HG03469 (cell line): ENCODE measurements at regions not wholly inside any gene's neighbourhood (a gene's known extent, or its start where the extent isn't known, plus 50 kb on each side); places are given as distances from the start of the nearest gene placed in this dataset.
"Not testable (repeated sequence)": the region's sequence is repeated elsewhere in the genome, so short reads cannot be mapped to it uniquely, and the experiment has no call there.

ENCODE experiments used
- ATAC-seq: cut with Tn5 transposase; IDR thresholded peaks from one replicate; pipeline ENCODE4 v1.9.1; 2021; ENCODE audit warnings: mild to moderate bottlenecking, moderate library complexity, moderate number of reproducible peaks; ENCODE audit not compliant: unreplicated experiment

- no peak for ATAC-seq
Observed at GRCh38 chr9:25302601-25303000, 375.6 kb downstream of the TUSC1 start.

DNA sequence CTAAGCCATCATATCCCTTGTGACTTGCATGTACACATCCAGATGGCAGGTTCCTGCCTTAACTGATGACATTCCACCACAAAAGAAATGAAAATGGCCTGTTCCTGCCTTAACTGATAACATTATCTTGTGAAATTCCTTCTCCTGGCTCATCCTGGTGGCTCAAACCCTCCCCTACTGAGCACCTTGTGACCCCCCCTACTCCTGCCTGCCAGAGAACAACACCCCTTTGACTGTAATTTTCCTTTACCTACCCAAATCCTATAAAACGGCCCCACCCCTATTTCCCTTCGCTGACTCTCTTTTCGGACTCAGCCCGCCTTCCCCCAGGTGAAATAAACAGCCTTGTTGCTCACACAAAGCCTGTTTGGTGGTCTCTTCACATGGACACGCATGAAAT is 390.0 kb downstream of the TUSC1 start:
- not testable (repeated sequence) for ATAC-seq

GRCh38 chr9:25284365-25284764 is 393.9 kb downstream of the TUSC1 start:
- ATAC-seq, result no peak

- no peak for ATAC-seq
Observed at GRCh38 chr9:25282946-25283345, 395.3 kb downstream of the TUSC1 start.

- ATAC-seq, result no peak
Observed at GRCh38 chr9:25261445-25261844, 416.8 kb downstream of the TUSC1 start.

GRCh38 chr9:25260046-25260445 is 418.2 kb downstream of the TUSC1 start:
- no peak for ATAC-seq

DNA sequence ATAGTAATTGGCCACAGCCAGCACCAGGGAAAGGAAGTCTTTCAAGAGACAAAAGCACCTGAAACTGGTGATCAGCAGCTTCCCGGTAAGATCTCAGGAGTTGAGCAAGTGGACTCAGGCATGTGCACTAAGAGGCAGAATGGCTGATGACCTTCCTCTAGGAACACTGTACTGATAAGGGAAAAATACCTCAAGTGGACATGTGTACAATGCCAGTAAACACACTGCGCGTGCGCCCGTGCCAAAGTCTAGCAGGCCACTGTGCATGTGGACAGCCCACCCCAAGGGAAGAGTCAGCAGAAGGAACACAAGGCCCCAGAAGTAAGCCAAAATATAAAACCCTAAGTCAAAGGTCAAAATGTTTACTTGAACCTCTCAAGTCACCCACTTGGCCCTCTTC is 423.0 kb downstream of the TUSC1 start:
- no peak for ATAC-seq

GRCh38 chr9:25254051-25254450 is 424.2 kb downstream of the TUSC1 start:
- ATAC-seq, result no peak

DNA sequence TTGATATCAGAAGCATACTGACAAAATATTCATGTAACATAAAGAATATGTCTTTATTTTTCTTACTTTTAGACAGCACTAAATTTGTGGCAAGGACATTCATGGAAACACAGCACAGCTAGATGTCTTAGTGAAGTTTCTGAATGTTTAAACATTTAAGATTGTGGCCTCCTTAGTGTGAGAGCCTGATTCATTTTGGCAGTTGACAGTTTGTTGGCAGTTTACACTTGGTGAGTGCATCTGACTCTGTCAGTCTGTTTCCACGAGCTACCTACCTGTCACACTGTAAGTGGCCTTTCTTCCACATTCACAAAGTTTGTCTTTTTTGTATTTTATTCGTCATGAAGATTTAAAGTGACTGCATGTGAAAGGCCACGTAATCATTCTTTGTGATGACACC is 436.8 kb downstream of the TUSC1 start:
- no peak for ATAC-seq

DNA sequence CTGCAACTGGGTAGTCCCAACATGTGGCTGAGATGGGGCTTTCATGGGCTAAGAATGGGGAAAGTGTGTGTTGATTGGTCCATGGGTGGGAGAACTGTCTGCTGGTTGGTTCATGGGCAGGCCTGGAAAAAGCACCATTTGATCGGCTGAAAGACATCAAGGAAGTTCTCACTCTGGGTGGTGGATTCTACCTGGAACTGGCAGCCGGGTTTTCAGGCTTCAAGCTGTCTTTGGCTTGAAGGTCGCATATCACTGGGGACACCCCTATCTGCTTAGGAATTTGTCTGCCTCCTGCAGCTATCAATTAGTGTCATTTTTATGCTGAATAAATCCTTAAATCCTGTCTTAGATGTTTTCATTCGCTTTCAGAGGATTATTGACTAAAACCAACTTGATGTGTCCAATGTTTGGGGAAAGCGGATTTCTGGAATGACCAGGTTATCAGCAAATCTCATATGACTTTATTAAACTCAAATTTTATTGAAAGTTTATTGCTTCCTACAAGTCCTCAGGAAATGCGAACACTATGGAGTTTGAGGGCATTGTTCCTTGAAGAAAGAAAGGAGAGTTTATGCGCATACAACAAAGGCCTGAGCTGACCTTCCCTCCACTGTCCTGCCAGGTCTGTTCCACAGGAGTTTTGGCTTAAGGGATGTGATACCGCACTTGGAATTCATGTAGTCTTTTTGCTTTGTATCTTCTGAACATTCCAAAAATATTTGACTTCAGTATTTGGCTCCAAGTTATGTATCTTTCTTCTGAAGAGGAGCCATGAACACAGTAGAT is 451.1 kb downstream of the TUSC1 start:
- no peak for ATAC-seq

DNA sequence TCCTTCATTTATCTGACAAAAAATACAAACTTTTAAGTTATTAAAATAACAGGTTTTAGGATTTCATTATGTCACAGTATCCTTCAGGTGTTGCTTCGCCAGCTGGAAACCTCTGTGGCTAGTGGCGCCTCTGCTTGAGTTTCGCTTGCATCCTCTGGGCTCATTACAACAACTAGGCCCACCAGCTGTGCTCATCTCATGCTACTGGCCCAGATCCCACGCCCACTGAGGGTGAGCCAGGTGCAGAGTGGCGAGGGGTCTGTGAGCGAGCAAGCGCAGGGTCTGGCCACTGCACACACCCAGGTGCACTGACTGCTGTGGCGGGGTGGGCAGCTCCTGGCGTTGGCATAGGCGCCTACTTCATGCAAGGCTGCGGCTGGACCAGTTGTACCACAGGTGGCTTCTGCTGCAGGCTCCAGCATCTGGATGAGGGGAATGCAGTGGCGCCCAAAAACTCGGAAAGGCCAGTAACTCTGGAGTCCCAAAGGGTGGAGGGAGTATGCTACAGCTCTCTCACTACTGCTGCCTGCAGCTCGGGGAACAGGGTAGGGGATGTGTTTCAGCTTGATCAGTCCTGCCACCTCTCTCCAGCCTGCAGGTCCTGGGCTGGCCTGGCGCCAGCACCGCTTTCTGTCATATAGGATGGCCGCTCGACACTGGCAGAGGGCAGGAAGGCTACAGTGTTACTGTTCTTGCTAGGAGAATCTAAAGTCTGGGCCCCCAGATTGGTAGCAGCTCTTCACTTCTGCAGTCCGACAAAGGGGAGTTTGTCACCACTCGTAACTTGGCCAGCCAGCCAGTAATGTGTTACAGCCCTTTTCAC is 452.1 kb downstream of the TUSC1 start:
- ATAC-seq, result no peak

- no peak for ATAC-seq
Observed at GRCh38 chr9:25224996-25225395, 453.2 kb downstream of the TUSC1 start.

DNA sequence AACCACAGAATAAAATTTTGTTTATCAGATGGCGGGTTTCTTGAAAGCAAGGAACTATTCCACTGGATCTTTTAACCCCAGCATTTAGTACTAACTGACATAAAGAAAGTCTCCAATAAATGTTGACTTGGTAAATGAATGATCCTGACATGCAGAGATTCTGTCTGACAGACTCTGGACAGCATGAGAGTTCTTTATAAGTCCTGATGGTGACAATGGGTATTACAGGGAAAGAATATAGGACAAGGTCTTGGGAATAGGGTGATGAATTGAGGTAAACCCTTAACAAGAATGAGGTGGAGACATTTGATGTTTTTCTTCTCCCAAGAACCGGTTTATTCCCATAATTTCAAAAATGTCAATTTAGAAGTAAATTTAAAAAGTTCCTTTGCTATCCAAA is 453.9 kb downstream of the TUSC1 start:
- no peak for ATAC-seq

GRCh38 chr9:25212361-25212760 is 465.9 kb downstream of the TUSC1 start:
- ATAC-seq, result no peak

GRCh38 chr9:25207402-25208195 is 470.6 kb downstream of the TUSC1 start:
- no peak for ATAC-seq

DNA sequence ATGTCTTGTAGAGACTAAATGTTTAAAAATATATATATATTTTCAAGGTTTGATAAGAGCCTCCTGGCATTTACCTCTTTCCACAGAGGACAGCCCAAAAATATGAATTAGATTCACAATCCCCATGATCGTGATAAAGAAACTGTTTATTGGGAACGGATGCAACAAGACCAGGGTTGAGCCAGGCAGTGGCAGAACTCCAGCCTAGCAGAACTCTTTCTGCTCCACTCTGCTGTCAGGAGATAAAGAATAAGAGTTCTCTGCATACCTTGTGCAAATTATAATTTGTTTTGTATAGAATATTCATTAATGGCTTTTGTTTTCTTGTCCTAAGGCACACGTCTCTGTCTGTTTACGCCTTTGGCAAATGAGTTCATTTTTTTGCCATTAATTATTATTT is 472.2 kb downstream of the TUSC1 start:
- ATAC-seq, result no peak

DNA sequence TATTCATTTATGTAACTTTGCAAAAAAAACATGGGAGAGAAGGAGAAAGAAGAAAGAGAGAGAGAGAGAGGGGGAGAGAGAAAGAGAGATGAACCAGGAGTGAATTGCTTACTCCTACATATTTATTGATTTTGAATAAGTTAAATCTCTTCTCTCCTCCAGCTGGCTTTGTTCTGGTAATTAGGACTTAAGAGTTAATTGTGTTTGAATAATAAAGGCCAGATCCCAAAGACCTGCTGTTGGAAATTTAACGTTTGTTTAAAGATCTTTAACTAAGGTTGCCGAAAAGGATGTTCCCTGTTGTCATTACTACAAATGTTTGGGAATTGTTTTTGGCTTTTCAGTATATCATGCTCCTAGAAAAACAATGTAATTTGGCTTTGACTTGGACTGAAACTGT is 473.0 kb downstream of the TUSC1 start:
- ATAC-seq, result no peak

DNA sequence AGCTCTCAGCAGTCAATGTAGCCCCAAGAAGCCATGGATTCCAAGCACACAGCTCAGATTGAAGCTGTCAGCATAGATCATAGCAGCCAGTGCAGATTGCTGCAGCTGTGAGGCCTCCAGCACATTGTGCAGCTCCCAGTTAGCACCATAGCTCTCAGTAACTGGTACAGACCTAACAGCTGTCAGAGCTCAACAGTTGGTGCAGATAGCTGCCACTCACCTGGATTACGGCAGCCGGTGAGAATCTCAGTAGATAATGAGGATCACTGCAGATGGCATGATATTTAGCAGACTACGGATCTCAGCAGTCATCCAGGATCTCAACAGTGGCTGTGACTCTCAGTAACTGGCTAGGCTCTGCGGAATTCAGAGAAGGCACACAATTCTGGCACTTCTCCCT is 500.4 kb downstream of the TUSC1 start:
- ATAC-seq, result no peak

GRCh38 chr9:25129537-25129936 is 548.7 kb downstream of the TUSC1 start:
- no peak for ATAC-seq

DNA sequence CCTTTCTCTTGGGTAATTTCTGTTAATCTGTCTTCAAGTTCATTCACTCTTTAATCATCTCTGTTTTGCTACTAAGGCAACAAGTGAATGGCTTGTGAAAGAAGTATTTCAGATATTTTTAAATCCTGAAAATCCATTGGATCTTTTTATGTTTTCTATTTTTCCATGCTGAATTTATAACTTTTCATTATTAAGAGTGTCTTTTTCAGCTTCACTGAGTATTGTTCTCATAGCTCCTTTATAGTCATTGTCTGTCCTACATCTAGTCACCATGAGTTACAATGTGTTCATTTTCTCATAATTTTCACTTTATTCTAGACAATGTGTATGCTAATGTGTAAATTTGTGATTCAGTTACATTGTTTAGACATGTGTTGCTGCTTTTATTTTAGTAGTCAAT is 556.4 kb downstream of the TUSC1 start:
- no peak for ATAC-seq

GRCh38 chr9:25119041-25119440 is 559.2 kb downstream of the TUSC1 start:
- no peak for ATAC-seq
